Right lobe of liver (tissue), 4 donors: ENCODE measurements at regions not wholly inside any gene's neighbourhood (a gene's known extent, or its start where the extent isn't known, plus 50 kb on each side); places are given as distances from the start of the nearest gene placed in this dataset.

Source experiments
- POLR2A ChIP-seq: fragments of 450-650 bp; IDR thresholded peaks from one replicate; pipeline ENCODE4 v1.6.1; 2017; ENCODE audit warnings: antibody characterized with exemption, mild to moderate bottlenecking
- TF ChIP-seq, protein P1 (sequence below), 4 donors: fragments of 200-600 bp in 3 of 4; fragments of 450-650 bp in 1 of 4; IDR thresholded peaks; one replicate each; pipeline versions ENCODE4 v1.5.1 to v1.8.0; 2016 to 2022; ENCODE audit warnings: antibody characterized with exemption in 4 of 4, mild to moderate bottlenecking in 2 of 4
- donor health status: DM: no; HTN: no; CAD: no.
- donor health status: DM: no; HTN: no; CAD: no.
- donor health status: DM: no; HTN: yes; CAD: no.

GRCh38 chr5:98214240-98215051, 559.0 kb upstream of the RGMB start:
- no peak for TF ChIP-seq POLR2A
- TF ChIP-seq, protein P1, sequence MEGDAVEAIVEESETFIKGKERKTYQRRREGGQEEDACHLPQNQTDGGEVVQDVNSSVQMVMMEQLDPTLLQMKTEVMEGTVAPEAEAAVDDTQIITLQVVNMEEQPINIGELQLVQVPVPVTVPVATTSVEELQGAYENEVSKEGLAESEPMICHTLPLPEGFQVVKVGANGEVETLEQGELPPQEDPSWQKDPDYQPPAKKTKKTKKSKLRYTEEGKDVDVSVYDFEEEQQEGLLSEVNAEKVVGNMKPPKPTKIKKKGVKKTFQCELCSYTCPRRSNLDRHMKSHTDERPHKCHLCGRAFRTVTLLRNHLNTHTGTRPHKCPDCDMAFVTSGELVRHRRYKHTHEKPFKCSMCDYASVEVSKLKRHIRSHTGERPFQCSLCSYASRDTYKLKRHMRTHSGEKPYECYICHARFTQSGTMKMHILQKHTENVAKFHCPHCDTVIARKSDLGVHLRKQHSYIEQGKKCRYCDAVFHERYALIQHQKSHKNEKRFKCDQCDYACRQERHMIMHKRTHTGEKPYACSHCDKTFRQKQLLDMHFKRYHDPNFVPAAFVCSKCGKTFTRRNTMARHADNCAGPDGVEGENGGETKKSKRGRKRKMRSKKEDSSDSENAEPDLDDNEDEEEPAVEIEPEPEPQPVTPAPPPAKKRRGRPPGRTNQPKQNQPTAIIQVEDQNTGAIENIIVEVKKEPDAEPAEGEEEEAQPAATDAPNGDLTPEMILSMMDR (IDR thresholded peaks at IDR 0.05) = no peak
